ENCODE measurements at regions not wholly inside any gene's neighbourhood (a gene's known extent, or its start where the extent isn't known, plus 50 kb on each side); places are given as distances from the start of the nearest gene placed in this dataset.

DNA sequence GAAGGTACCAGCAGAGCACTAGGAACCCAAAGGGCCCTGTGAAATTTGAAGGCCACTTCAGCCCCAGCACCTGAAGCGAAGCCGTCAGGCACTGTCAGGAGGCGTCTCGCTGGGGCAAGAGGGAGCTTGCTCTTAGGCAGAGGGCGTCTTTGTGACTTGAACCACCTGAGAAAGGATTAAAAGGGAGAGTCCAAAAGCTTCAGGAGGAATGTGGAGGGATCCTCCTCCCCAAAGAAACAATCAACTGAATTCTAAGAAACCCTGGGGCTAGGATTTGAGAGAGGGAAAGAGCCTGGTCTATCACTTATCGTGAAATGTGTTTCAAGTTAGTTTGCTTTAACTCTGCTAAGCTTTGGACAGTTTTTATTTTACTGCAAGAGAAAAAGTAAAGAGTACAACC is 324.9 kb upstream of the SOX11 start:
- H3K27ac ChIP-seq: no peak overlapping the region
- no peak for TF ChIP-seq ZFX (IDR thresholded peaks at IDR 0.05; ENCODE audit: borderline replicate concordance)
- TF ChIP-seq CTCF (IDR thresholded peaks at IDR 0.05): no peak

DNA sequence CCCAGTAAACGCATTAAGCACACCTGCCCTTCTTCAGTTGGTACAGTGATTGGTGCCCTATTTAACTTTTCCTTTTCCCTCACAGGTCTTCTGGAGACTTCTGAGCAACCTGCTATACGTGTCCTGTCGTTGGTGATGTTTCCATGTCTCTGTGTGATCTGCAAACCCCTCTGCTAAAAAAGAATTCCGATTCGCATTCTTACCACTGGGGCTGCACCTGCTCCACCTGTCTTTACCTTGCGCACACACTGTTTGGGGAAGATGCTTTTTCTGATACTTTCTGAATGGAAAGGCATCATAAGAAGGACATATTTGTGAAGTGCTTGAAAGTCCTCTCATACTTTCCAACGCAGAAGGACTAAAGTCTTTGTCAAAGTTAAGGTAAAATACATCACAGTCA is 323.9 kb upstream of the SOX11 start:
- TF ChIP-seq ZFX (IDR thresholded peaks at IDR 0.05; ENCODE audit: borderline replicate concordance): no peak
- TF ChIP-seq CTCF (IDR thresholded peaks at IDR 0.05): no peak
- H3K27ac ChIP-seq: no peak overlapping the region

GRCh38 chr2:5369510-5369909 is 322.7 kb upstream of the SOX11 start:
- no peak overlapping the region for H3K27ac ChIP-seq
- TF ChIP-seq ZFX (IDR thresholded peaks at IDR 0.05; ENCODE audit: borderline replicate concordance) (no peak), CTCF (IDR thresholded peaks at IDR 0.05) (no peak)

- no peak overlapping the region for H3K27ac ChIP-seq
- TF ChIP-seq ZFX (IDR thresholded peaks at IDR 0.05; ENCODE audit: borderline replicate concordance) (no peak), CTCF (IDR thresholded peaks at IDR 0.05) (no peak)
These were observed 322.0 kb upstream of the SOX11 start for GRCh38 chr2:5370158-5370557.

GRCh38 chr2:5372141-5372540 is 320.0 kb upstream of the SOX11 start:
- H3K27ac ChIP-seq: no peak overlapping the region
- TF ChIP-seq CTCF (IDR thresholded peaks at IDR 0.05) (no peak), ZFX (IDR thresholded peaks at IDR 0.05; ENCODE audit: borderline replicate concordance) (no peak)

GRCh38 chr2:5373200-5373599 is 319.0 kb upstream of the SOX11 start:
- H3K27ac ChIP-seq: no peak overlapping the region

GRCh38 chr2:5374762-5375161 is 317.4 kb upstream of the SOX11 start:
- H3K27ac ChIP-seq: no peak overlapping the region
- TF ChIP-seq CTCF (IDR thresholded peaks at IDR 0.05): no peak
- no peak for TF ChIP-seq ZFX (IDR thresholded peaks at IDR 0.05; ENCODE audit: borderline replicate concordance)

More at GRCh38 chr2:5373200-5373599, 319.0 kb upstream of the SOX11 start:
- TF ChIP-seq CTCF (IDR thresholded peaks at IDR 0.05) (no peak), ZFX (IDR thresholded peaks at IDR 0.05; ENCODE audit: borderline replicate concordance) (no peak)
